K562 (cell line): ENCODE measurements at regions not wholly inside any gene's neighbourhood (a gene's known extent, or its start where the extent isn't known, plus 50 kb on each side); places are given as distances from the start of the nearest gene placed in this dataset.

ENCODE experiments used
- ATAC-seq: fragments of 200-7000 bp; cut with Tn5 transposase; 3 replicates; pipeline ENCODE4 v1.9.1; 2020; ENCODE audit warnings: moderate library complexity
- BruUV-seq: library from RNA; stranded (reverse); fragments of 400-500 nt; replicated peaks from 2 replicates; lab custom pipeline; 2021; lab: Mats Ljungman, UMichigan
- CTCF ChIA-PET: fragments of 300-600 bp; formaldehyde crosslinking; extraction: SDS; loops from one replicate; lab custom pipeline; 2021; ENCODE audit warnings: low intra/inter-chr PET ratio; lab: Yijun Ruan, JAX
- POLR2A ChIA-PET: fragments of 300-600, 350-650 bp; sonication (Branson Sonifier 250); formaldehyde crosslinking; extraction: SDS; loops from one replicate; lab custom pipeline; 2021; ENCODE audit warnings: antibody characterized with exemption, inconsistent platforms; lab: Yijun Ruan, JAX
- DNase-seq, 4 experiments: peaks; one replicate each; pipeline versions ENCODE4 v3.0.0 to v3.0.0-alpha.2; 2011 to 2018; ENCODE audit warnings: low spot score in 3 of 4, mixed read lengths in 3 of 4; ENCODE audit errors: extremely low read depth in 1 of 4
- FAIRE-seq: peaks from 2 replicates; lab custom pipeline; 2011; peaks lifted over from hg19 to GRCh38; lab: Jason Lieb, UNC
- H2AFZ ChIP-seq: 2 replicates; pipeline ENCODE4 v1.6.0; 2011; ENCODE audit warnings: low read depth, low read length, control low read depth, inconsistent platforms
- H3K27ac ChIP-seq: fragments of 200-600 bp; 3 replicates; pipeline ENCODE4 v1.8.0; 2011; ENCODE audit warnings: low read depth, mild to moderate bottlenecking, control low read depth, inconsistent platforms, low read length, moderate library complexity, mixed read lengths; ENCODE audit errors: extremely low read depth
- H3K27me3 ChIP-seq, 2 experiments: fragments of 300-600 bp in 1 of 2; 2 replicates in 1 of 2; 3 replicates in 1 of 2; pipeline versions ENCODE4 v1.6.0 to v1.8.0; 2011; ENCODE audit warnings: inconsistent platforms in 2 of 2, low read length in 2 of 2, mild to moderate bottlenecking in 1 of 2, mixed read lengths in 1 of 2, moderate library complexity in 1 of 2; ENCODE audit not compliant: control insufficient read depth in 2 of 2, insufficient read depth in 2 of 2
- H3K36me3 ChIP-seq: fragments of 300-600 bp; 3 replicates; pipeline ENCODE4 v1.8.0; 2011; ENCODE audit warnings: mild to moderate bottlenecking, low read length, inconsistent platforms; ENCODE audit not compliant: control insufficient read depth, insufficient read depth
- H3K4me1 ChIP-seq, 2 experiments: fragments of 200-600 bp in 1 of 2; replicated peaks in 1 of 2; 2 replicates in 1 of 2; 3 replicates in 1 of 2; pipeline versions ENCODE4 v1.5.1 to v1.8.0; 2011; ENCODE audit warnings: inconsistent platforms in 2 of 2, low read length in 2 of 2, mild to moderate bottlenecking in 1 of 2, mixed read lengths in 1 of 2, moderate library complexity in 1 of 2; ENCODE audit not compliant: control insufficient read depth in 2 of 2, insufficient read depth in 2 of 2
- H3K4me2 ChIP-seq: 2 replicates; pipeline ENCODE4 v1.6.1; 2011; ENCODE audit warnings: low read length, control low read depth, inconsistent platforms, mixed read lengths; ENCODE audit not compliant: insufficient read depth
- H3K4me3 ChIP-seq: fragments of 200-600 bp; sonication (generic), shearing (Covaris generic); 2 replicates; pipeline ENCODE4 v1.5.1; 2016; ENCODE audit warnings: control low read depth, inconsistent platforms
- H3K79me2 ChIP-seq: fragments of 200-600 bp; 3 replicates; pipeline ENCODE4 v1.8.0; 2011; ENCODE audit warnings: low read length, inconsistent platforms; ENCODE audit not compliant: control insufficient read depth, insufficient read depth
- H3K9ac ChIP-seq, 2 experiments: 2 replicates each; pipeline versions ENCODE4 v1.6.0 to v1.6.1; 2011; ENCODE audit warnings: low read depth in 2 of 2, low read length in 2 of 2, control low read depth in 1 of 2, inconsistent platforms in 1 of 2, mild to moderate bottlenecking in 1 of 2, mixed read lengths in 1 of 2; ENCODE audit not compliant: insufficient read depth in 1 of 2
- H3K9me1 ChIP-seq: one replicate; pipeline ENCODE4 v1.6.0; 2011; ENCODE audit warnings: inconsistent platforms, mild to moderate bottlenecking, low read length, moderate library complexity; ENCODE audit not compliant: control insufficient read depth, insufficient read depth
- H3K9me3 ChIP-seq: replicated peaks from 2 replicates; pipeline ENCODE4 v1.5.1; 2011; ENCODE audit warnings: low read depth, low read length, inconsistent platforms; ENCODE audit not compliant: control insufficient read depth, insufficient read depth
- H4K20me1 ChIP-seq: replicated peaks from 2 replicates; pipeline ENCODE4 v1.6.1; 2011; ENCODE audit warnings: low read length, inconsistent platforms, mixed read lengths; ENCODE audit not compliant: control insufficient read depth, insufficient read depth
- ATF7 ChIP-seq: fragments of 450-650 bp; IDR thresholded peaks from 2 replicates; pipeline ENCODE4 v1.7.1; 2014; ENCODE audit warnings: mild to moderate bottlenecking, moderate library complexity
- NBN ChIP-seq: fragments of 450-650 bp; IDR thresholded peaks from 2 replicates; pipeline ENCODE4 v1.6.1; 2016; ENCODE audit warnings: low read depth, mild to moderate bottlenecking
- NCOA1 ChIP-seq: fragments of 450-650 bp; IDR thresholded peaks from 2 replicates; pipeline ENCODE4 v1.6.1; 2016; ENCODE audit warnings: low read depth
- NFATC3 ChIP-seq: fragments of 450-650 bp; IDR thresholded peaks from 2 replicates; pipeline ENCODE4 v1.6.1; 2017; ENCODE audit warnings: mild to moderate bottlenecking
- POLR2A ChIP-seq: fragments of 450-650 bp; conservative IDR thresholded peaks from 2 replicates; pipeline ENCODE4 v1.6.1; 2016
- SIN3B ChIP-seq: fragments of 450-650 bp; IDR thresholded peaks from 2 replicates; pipeline ENCODE4 v1.6.1; 2017; ENCODE audit warnings: low read depth, mild to moderate bottlenecking, moderate library complexity
- SIX5 ChIP-seq, 2 experiments: IDR thresholded peaks; 2 replicates each; pipeline ENCODE4 v1.6.1; 2011; ENCODE audit warnings: low read length in 2 of 2, borderline replicate concordance in 1 of 2, low read depth in 1 of 2, mild to moderate bottlenecking in 1 of 2, moderate library complexity in 1 of 2; ENCODE audit not compliant: insufficient read depth in 1 of 2
- XRCC3 ChIP-seq: fragments of 450-650 bp; IDR thresholded peaks from 2 replicates; pipeline ENCODE4 v1.6.1; 2017; ENCODE audit warnings: mild to moderate bottlenecking, moderate library complexity
- YY1 ChIP-seq, 3 experiments: IDR thresholded peaks; 2 replicates each; pipeline ENCODE4 v1.6.1; 2011; ENCODE audit warnings: low read length in 2 of 3, mild to moderate bottlenecking in 2 of 3, moderate library complexity in 2 of 3, borderline replicate concordance in 1 of 3, control low read depth in 1 of 3, low read depth in 1 of 3; ENCODE audit not compliant: insufficient read depth in 3 of 3, insufficient replicate concordance in 2 of 3, control insufficient read depth in 1 of 3, insufficient read length in 1 of 3; ENCODE audit errors: extremely low read depth in 1 of 3
- ZNF75A ChIP-seq: fragments of 450-650 bp; formaldehyde crosslinking; IDR thresholded peaks from 2 replicates; pipeline ENCODE4 v1.4.0; 2020; ENCODE audit warnings: mild to moderate bottlenecking
- WGBS: fragments of 100-300 bp; shearing (Covaris generic); methylation state at CpG from one replicate; pipeline ENCODE4 v1.1.6; 2016; ENCODE audit warnings: low coverage, mixed read lengths; ENCODE audit not compliant: insufficient coverage; ENCODE audit errors: missing lambda C conversion rate; 5-methylcytosine and 5-hydroxymethylcytosine counted together
- in situ Hi-C: fragments of 300-500 bp; cut with MboI; formaldehyde crosslinking; loops from 4 replicates; pipeline ENCODE4 v1.15.0; 2018; ENCODE audit warnings: inconsistent platforms, mixed read lengths
- intact Hi-C: fragments of 100-400 bp; cut with micrococcal nuclease; formaldehyde crosslinking; loops from 2 replicates; pipeline ENCODE4 v1.14.2; 2022
- TF ChIP-seq, protein P1 (sequence below): fragments of 250-450 bp; sonication (Bioruptor Pico); IDR thresholded peaks from 2 replicates; pipeline ENCODE4 v1.5.0; 2022; ENCODE audit warnings: mild to moderate bottlenecking
- TF ChIP-seq, protein P2 (sequence below): fragments of 450-650 bp; IDR thresholded peaks from 2 replicates; pipeline ENCODE4 v1.6.1; 2016; ENCODE audit warnings: missing biosample characterization, missing genetic modification characterization
- TF ChIP-seq, protein P3 (sequence below), 3 experiments: fragments of 200-800 bp in 1 of 3; fragments of 250-450 bp in 1 of 3; fragments of 450-650 bp in 1 of 3; sonication (Bioruptor Pico) in 1 of 3; sonication (Bioruptor generic) in 1 of 3; formaldehyde crosslinking in 1 of 3; IDR thresholded peaks; 2 replicates each; pipeline versions ENCODE4 v1.6.1 to v1.8.0; 2016 to 2022; ENCODE audit warnings: mild to moderate bottlenecking in 2 of 3, missing genetic modification characterization in 2 of 3, missing compliant biosample characterization in 1 of 3, moderate library complexity in 1 of 3
- TF ChIP-seq, protein P4 (sequence below): fragments of 250-450 bp; sonication (Bioruptor Pico); IDR thresholded peaks from 2 replicates; pipeline ENCODE4 v1.5.0; 2021; ENCODE audit warnings: mild to moderate bottlenecking, borderline replicate concordance

DNA sequence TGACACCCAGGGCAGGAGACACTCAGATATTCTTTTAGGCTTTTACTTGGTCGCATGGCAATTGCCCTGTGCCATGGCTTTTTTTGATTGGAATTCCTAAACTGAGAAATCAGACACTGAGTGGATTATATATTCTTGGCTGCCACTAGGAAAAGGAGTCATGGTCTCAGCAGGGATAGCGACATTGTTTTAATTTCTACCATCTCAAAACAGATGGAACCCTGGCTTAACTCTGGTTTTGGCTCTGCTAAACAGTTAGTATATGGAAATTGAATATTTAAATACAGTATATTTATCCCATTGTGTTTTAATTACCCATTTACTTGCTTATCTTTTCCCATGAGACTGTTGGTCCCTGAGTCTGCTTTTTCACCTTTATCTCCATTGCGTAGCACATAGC is 84.0 kb downstream of the DACT1 start:
- intact Hi-C loops, result no loop called here
- Histone ChIP-seq H2AFZ (no peak overlapping the region), H4K20me1 (no peaks in the 10 kb centered on the region), H3K79me2 (no peaks in the 10 kb centered on the region), H3K4me3 (no peak overlapping the region), H3K9me3 (no peaks in the 10 kb centered on the region), H3K9ac (no peak overlapping the region), H3K9me1 (no peaks in the 10 kb centered on the region), H3K4me1 (no peaks in the 10 kb centered on the region), H3K27ac (no peak overlapping the region), H3K27me3 (no peaks in the 10 kb centered on the region; a peak in 1 of 5 replicates), H3K4me2 (no peak overlapping the region), H3K36me3 (no peaks in the 10 kb centered on the region)
- no TSS peak for BruUV-seq
- CTCF ChIA-PET, result no interaction called here
- POLR2A ChIA-PET, result no interaction called here
- FAIRE-seq, result no peak
- 9% methylated on average over 3 of the region's 3 CpGs for WGBS
- no peak for ATAC-seq
- in situ Hi-C loops, result no loop called here
- DNase-seq, result no peak
- TF ChIP-seq, protein P1, sequence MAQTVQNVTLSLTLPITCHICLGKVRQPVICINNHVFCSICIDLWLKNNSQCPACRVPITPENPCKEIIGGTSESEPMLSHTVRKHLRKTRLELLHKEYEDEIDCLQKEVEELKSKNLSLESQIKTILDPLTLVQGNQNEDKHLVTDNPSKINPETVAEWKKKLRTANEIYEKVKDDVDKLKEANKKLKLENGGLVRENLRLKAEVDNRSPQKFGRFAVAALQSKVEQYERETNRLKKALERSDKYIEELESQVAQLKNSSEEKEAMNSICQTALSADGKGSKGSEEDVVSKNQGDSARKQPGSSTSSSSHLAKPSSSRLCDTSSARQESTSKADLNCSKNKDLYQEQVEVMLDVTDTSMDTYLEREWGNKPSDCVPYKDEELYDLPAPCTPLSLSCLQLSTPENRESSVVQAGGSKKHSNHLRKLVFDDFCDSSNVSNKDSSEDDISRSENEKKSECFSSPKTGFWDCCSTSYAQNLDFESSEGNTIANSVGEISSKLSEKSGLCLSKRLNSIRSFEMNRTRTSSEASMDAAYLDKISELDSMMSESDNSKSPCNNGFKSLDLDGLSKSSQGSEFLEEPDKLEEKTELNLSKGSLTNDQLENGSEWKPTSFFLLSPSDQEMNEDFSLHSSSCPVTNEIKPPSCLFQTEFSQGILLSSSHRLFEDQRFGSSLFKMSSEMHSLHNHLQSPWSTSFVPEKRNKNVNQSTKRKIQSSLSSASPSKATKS (CRISPR knock-in tag), result no peak
- TF ChIP-seq, protein P2, sequence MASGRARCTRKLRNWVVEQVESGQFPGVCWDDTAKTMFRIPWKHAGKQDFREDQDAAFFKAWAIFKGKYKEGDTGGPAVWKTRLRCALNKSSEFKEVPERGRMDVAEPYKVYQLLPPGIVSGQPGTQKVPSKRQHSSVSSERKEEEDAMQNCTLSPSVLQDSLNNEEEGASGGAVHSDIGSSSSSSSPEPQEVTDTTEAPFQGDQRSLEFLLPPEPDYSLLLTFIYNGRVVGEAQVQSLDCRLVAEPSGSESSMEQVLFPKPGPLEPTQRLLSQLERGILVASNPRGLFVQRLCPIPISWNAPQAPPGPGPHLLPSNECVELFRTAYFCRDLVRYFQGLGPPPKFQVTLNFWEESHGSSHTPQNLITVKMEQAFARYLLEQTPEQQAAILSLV (tag), result no peak
- TF ChIP-seq, protein P3, sequence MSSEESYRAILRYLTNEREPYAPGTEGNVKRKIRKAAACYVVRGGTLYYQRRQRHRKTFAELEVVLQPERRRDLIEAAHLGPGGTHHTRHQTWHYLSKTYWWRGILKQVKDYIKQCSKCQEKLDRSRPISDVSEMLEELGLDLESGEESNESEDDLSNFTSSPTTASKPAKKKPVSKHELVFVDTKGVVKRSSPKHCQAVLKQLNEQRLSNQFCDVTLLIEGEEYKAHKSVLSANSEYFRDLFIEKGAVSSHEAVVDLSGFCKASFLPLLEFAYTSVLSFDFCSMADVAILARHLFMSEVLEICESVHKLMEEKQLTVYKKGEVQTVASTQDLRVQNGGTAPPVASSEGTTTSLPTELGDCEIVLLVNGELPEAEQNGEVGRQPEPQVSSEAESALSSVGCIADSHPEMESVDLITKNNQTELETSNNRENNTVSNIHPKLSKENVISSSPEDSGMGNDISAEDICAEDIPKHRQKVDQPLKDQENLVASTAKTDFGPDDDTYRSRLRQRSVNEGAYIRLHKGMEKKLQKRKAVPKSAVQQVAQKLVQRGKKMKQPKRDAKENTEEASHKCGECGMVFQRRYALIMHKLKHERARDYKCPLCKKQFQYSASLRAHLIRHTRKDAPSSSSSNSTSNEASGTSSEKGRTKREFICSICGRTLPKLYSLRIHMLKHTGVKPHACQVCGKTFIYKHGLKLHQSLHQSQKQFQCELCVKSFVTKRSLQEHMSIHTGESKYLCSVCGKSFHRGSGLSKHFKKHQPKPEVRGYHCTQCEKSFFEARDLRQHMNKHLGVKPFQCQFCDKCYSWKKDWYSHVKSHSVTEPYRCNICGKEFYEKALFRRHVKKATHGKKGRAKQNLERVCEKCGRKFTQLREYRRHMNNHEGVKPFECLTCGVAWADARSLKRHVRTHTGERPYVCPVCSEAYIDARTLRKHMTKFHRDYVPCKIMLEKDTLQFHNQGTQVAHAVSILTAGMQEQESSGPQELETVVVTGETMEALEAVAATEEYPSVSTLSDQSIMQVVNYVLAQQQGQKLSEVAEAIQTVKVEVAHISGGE (CRISPR knock-in tag; IDR thresholded peaks at IDR 0.05), result no peak
- TF ChIP-seq NCOA1 (no peak), ATF7 (no peak), SIN3B (no peak), NFATC3 (no peak), NBN (no peak), YY1 (IDR thresholded peaks at IDR 0.05; ENCODE audit: borderline replicate concordance in 1 of 3, control insufficient read depth in 1 of 3, extremely low read depth in 1 of 3, insufficient read depth in 3 of 3, insufficient read length in 1 of 3, insufficient replicate concordance in 2 of 3, low read depth in 1 of 3, low read length in 2 of 3) (no peak), XRCC3 (no peak), SIX5 (IDR thresholded peaks at IDR 0.05; ENCODE audit: borderline replicate concordance in 1 of 2, insufficient read depth in 1 of 2, low read depth in 1 of 2, low read length in 2 of 2) (no peak), ZNF75A (CRISPR knock-in tag) (no peak), POLR2A (no peak)
- TF ChIP-seq, protein P4, sequence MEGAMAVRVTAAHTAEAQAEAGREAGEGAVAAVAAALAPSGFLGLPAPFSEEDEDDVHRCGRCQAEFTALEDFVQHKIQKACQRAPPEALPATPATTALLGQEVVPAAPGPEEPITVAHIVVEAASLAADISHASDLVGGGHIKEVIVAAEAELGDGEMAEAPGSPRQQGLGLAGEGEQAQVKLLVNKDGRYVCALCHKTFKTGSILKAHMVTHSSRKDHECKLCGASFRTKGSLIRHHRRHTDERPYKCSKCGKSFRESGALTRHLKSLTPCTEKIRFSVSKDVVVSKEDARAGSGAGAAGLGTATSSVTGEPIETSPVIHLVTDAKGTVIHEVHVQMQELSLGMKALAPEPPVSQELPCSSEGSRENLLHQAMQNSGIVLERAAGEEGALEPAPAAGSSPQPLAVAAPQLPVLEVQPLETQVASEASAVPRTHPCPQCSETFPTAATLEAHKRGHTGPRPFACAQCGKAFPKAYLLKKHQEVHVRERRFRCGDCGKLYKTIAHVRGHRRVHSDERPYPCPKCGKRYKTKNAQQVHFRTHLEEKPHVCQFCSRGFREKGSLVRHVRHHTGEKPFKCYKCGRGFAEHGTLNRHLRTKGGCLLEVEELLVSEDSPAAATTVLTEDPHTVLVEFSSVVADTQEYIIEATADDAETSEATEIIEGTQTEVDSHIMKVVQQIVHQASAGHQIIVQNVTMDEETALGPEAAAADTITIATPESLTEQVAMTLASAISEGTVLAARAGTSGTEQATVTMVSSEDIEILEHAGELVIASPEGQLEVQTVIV, result no peak
